ENCODE measurements at regions not wholly inside any gene's neighbourhood (a gene's known extent, or its start where the extent isn't known, plus 50 kb on each side); places are given as distances from the start of the nearest gene placed in this dataset.

DNA sequence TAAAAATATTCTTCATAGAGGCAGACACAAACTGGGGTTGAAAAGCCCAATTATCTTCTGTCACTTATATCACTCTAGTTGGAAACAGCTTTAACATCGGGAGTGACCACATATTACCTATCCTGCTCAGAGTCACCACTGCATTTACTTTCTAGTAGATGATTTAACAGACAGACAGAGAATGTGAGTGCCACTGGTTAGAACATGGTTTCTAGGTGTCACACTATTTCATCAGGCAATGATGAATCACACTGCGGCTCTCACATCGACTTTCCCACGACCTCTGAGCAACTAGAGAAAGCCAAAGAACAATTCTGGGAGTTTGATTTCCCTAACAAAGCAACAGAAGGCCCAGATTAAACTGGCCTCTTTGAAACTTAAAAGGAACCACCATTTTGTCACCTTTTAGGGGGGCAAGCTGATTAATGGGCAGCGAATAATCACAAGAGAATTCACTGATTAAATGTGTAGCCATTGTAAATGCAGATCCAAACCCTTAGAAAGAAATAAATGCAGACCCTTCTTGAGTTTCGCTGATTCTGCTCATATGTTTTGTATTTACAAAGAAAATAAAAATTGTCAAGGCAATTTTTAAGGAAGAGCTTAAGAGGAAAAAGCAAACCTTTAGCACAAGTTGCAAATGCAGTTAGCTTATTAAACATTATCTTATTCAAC, 112.6 kb upstream of the KBTBD8 start:
- TF ChIP-seq, protein P1, sequence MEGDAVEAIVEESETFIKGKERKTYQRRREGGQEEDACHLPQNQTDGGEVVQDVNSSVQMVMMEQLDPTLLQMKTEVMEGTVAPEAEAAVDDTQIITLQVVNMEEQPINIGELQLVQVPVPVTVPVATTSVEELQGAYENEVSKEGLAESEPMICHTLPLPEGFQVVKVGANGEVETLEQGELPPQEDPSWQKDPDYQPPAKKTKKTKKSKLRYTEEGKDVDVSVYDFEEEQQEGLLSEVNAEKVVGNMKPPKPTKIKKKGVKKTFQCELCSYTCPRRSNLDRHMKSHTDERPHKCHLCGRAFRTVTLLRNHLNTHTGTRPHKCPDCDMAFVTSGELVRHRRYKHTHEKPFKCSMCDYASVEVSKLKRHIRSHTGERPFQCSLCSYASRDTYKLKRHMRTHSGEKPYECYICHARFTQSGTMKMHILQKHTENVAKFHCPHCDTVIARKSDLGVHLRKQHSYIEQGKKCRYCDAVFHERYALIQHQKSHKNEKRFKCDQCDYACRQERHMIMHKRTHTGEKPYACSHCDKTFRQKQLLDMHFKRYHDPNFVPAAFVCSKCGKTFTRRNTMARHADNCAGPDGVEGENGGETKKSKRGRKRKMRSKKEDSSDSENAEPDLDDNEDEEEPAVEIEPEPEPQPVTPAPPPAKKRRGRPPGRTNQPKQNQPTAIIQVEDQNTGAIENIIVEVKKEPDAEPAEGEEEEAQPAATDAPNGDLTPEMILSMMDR (IDR thresholded peaks at IDR 0.05), result no peak
- TF ChIP-seq POLR2A (IDR thresholded peaks at IDR 0.05) (no peak), EP300 (IDR thresholded peaks at IDR 0.05) (no peak)

All from ovary (tissue), 3 donors.